ENCODE measurements at regions not wholly inside any gene's neighbourhood (a gene's known extent, or its start where the extent isn't known, plus 50 kb on each side); places are given as distances from the start of the nearest gene placed in this dataset.

- DNase-seq: no peak
Observed at GRCh38 chr13:53749306-53749705, 720.7 kb downstream of the OLFM4 start.

GRCh38 chr13:53759016-53759415 lies 730.4 kb downstream of the OLFM4 start:
- DNase-seq: no peak

DNA sequence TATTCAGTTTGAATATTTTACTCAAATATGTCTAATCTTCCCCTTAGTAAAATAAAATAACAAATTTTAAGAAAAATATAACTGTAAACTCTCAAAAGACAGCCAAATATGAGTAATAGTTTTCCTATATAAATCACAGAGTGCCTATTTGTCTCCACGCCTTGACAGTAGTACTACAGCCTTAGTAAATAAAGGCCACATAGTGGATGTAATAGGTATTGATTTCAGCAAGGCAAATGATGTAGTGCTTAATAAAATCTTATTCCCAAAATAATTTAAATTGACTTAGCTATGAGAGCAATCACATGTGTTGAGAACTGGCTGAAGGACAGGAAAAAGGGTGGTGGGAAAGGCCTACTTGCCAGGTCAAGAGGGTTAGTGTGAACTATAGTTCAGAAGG lies 747.2 kb downstream of the OLFM4 start:
- peak; percentile 12 to 13 for DNase-seq

- DNase-seq: peak; percentile 58 to 65
Observed at GRCh38 chr13:53778937-53779336, 750.3 kb downstream of the OLFM4 start.

DNA sequence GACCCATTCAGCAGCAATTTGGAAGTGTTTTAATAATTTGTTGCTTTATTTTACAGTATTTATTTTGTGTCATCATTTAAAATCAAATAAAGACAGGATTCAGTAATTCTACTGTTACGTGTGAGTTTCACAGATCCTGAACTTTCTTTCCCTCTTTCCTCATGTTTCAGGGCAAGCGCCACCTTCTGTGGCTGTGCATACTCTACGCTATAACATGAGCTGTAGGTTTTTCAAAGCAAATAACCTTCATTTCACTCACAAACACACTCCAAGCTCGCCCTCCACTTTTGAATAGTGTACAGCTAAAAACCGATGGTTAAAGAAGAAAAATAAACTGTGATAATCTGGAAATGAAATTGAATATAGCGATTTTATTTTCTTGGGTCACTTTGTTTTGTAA lies 753.3 kb downstream of the OLFM4 start:
- no peak for DNase-seq

DNA sequence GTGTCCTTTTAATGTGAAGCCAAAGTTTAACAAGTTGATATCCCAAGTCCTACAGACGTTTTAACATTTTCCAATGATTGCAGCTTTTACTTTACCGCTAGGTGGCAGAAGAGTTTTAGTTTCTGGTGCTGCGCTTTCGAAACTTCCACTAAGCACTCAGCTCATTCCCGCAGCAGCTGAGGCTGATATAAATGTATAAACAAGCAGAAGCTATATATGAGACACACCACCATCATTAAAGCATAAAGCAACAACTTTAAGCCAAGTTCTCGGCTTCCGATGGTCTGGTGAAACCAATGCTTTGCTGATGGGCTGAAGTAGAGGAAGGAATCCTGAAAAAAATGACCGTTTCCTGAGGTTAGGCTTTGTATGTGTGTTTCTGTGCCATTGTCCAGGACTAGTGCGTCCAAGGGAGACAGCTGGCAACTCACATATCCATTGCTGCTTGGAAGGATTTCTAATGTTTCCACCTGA lies 753.9 kb downstream of the OLFM4 start:
- peak; percentile 72 to 87 for DNase-seq

- no peak for DNase-seq
Observed at GRCh38 chr13:53783471-53783870, 754.9 kb downstream of the OLFM4 start.

DNA sequence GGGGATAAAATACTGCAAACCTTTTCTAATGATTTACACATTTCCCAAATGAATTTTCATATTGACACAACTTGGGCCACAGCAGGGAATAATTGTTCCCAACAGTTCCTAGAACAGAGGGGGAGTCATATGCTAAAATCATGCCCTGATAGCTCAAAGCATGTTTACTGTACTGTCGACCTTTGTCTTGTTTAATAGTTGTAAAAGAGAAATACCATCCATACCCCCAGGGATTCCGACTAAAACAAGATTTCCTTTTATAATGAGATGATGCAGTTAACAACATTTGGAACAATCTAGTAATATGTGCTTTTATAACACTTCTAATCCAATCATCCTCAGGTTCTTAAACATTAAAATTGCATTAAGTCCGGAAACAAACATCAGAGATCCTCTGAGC lies 759.7 kb downstream of the OLFM4 start:
- DNase-seq: no peak

GRCh38 chr13:53800011-53800410 lies 771.4 kb downstream of the OLFM4 start:
- DNase-seq: no peak

DNA sequence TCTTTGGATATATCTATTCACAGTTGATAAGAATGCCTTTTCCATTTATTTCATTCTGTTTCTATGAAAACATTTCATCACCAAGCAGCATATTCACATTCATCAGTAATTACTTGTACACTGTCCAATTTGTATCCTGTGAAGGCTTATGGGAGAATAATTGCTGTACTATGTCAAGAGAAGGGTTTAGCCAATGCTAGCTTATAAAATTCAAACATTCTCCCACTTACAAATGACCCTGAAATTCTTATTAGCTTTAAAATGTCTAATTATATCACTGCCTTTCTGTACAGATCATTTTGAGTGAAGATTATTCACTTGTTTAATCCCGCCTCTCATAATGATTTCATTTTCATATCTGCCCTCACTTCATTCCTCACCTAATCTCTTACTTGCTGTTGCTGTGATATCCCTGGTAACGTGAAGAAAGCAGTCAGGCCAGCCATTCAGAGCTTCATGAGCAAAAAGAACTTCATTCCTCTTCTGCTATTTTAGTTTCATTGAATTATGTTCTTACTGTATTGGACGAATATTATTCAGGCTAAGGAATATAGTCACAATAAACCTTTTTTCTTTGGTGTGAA lies 778.7 kb downstream of the OLFM4 start:
- no peak for DNase-seq

DNA sequence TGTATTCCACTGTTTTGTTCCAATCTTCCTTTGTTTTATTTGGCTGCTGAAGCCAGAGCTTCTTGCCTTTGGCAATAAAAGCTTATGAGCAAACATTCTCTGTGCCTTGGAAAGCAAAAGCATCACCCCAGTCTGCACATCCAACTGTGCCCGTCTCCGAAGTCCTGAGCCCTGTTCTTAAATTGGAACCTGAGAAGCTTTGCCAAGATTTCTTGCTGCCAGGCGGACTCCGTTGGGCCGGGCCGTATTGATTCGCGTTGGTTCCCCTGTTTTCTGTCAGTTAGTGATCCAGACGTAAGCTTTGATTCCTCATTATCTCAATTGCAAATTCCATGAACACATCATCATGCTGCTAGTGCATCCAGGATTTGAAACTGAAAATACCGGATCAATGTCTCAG lies 793.0 kb downstream of the OLFM4 start:
- no peak for DNase-seq

DNA sequence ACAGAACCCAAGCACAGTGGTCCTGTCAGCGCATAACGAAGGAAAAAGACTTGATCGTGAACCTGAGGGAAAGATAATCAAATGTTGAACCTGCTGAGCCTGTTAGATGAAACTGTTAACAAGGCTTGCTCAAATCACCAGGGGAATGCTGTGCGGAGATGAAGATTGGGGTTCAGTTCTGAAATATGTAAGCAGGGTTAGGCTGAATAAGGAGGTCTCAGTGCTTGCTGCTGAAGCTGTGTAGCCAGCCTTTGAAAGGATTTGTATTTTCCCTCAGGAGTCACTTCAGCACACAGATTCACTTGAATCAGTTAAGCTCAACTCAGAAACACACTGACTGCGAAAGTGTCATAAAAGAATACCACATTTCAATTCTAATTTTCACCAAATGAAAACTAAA lies 793.5 kb downstream of the OLFM4 start:
- DNase-seq: no peak

- DNase-seq: no peak
Observed at GRCh38 chr13:53839461-53839860, 810.8 kb downstream of the OLFM4 start.

GRCh38 chr13:53844473-53845146 lies 816.0 kb downstream of the OLFM4 start:
- DNase-seq: no peak

- DNase-seq: no peak
Observed at GRCh38 chr13:53847502-53847901, 818.9 kb downstream of the OLFM4 start.

- DNase-seq: no peak
Observed at GRCh38 chr13:53848366-53848961, 819.9 kb downstream of the OLFM4 start.

- no peak for DNase-seq
Observed at GRCh38 chr13:53854321-53854720, 825.7 kb downstream of the OLFM4 start.

- no peak for DNase-seq
Observed at GRCh38 chr13:53856573-53857195, 828.1 kb downstream of the OLFM4 start.

GRCh38 chr13:53863520-53863919 lies 834.9 kb downstream of the OLFM4 start:
- DNase-seq: no peak

DNA sequence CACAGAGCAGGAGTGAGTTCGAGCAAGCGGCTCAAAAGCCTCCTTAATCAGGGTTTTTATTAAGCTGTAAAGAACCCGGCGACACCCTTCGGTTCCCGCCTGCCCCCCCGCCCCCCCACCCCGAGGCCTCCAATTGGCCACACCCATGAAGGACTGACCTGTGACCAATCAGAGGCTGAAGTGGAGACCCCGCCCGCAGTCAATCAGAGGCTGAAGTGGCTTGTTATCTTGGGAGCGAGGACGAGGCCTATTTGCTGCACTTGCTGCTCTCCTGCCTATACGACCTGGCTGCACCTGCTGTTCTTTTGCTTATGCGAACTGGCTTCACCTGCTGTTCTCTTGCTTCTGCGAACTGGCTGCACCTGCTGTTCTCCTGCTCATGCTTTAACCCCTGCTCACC lies 844.9 kb downstream of the OLFM4 start:
- DNase-seq: no peak

GRCh38 chr13:53878861-53879260 lies 850.2 kb downstream of the OLFM4 start:
- no peak for DNase-seq

- DNase-seq: no peak
Observed at GRCh38 chr13:53885997-53886396, 857.4 kb downstream of the OLFM4 start.

- DNase-seq: no peak
Observed at GRCh38 chr13:53890696-53891095, 862.1 kb downstream of the OLFM4 start.

DNA sequence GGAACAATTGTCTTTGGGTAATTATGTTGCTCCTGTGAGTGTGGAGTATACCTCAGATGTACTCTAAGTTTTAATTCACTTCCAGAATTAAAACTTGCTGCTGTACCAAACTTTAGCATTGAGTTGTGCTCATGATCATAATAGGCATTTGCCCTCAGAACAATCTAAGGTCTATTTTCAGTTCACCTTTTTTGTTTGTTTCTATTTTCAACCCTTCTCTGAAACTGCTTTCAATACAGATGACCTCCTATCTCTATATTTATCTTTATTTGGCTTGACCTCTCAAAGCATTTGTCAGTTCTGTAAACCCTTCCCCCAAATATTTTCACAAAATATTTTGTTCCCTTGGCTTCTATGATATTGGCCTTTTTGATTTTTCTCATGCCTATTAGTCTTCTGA lies 873.0 kb downstream of the OLFM4 start:
- no peak for DNase-seq

Data from Kasumi-1 (cell line).